ENCODE measurements at regions not wholly inside any gene's neighbourhood (a gene's known extent, or its start where the extent isn't known, plus 50 kb on each side); places are given as distances from the start of the nearest gene placed in this dataset.

- Mint-ChIP-seq H3K27ac (no peak overlapping the region), H3K27me3 (ENCODE audit: low read depth in 3 of 3) (peaks cover 0 to 4% (median 2%) of the 10 kb centered on the region in 3 donors), H3K4me1 (peaks cover 0 to 8% of the 10 kb centered on the region in 2 donors), H3K9me3 (peaks cover 0 to 5% (median 0%) of the 10 kb centered on the region in 6 donors), H3K4me3 (no peak overlapping the region), H3K36me3 (no peaks in the 10 kb centered on the region)
- no peak for DNase-seq
Measured at GRCh38 chr6:113635222-113635986, 221.7 kb upstream of the MARCKS start.

DNA sequence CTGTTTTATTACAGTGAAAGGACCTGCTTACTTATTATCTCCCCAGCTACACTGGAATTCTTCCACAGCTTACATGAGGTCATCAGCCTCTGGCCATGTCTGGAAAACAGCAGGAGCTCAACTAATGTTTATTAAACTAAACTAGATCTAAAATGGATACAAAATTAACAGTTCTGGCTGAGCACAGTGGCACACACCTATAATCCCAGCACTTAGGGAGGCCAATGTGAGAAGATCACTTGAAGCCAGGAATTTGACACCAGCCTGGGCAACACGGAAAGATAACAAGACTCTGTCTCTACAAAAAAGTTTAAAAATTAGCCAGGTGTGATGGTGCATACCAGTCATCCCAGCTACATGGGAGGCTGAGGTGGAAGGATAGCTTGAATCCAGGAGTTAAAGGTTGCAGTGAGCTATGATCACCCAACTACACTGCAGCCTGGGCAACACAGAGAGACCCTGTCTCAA is 220.8 kb upstream of the MARCKS start:
- Mint-ChIP-seq H3K36me3 (no peaks in the 10 kb centered on the region), H3K9me3 (peaks cover 0 to 5% (median 0%) of the 10 kb centered on the region in 6 donors), H3K4me1 (no peaks in the 10 kb centered on the region), H3K27me3 (ENCODE audit: low read depth in 3 of 3) (peaks cover 0 to 4% (median 0%) of the 10 kb centered on the region in 3 donors), H3K27ac (no peak overlapping the region), H3K4me3 (no peak overlapping the region)
- no peak for DNase-seq

GRCh38 chr6:113640051-113640450 is 217.1 kb upstream of the MARCKS start:
- Mint-ChIP-seq H3K4me1 (no peaks in the 10 kb centered on the region), H3K27me3 (ENCODE audit: low read depth in 3 of 3) (peaks cover 0 to 4% (median 0%) of the 10 kb centered on the region in 3 donors), H3K4me3 (no peak overlapping the region), H3K9me3 (peaks cover 0 to 7% (median 0%) of the 10 kb centered on the region in 6 donors), H3K36me3 (no peaks in the 10 kb centered on the region), H3K27ac (no peak overlapping the region)
- no peak for DNase-seq

GRCh38 chr6:113642001-113642713 is 215.0 kb upstream of the MARCKS start:
- Mint-ChIP-seq H3K27ac (no peak overlapping the region), H3K9me3 (peaks cover 0 to 7% (median 0%) of the 10 kb centered on the region in 6 donors)

GRCh38 chr6:113642714-113643406 is 214.3 kb upstream of the MARCKS start:
- no peaks in the 10 kb centered on the region for H3K36me3 Mint-ChIP-seq
- peaks cover 0 to 4% (median 1%) of the 10 kb centered on the region in 3 donors for H3K27me3 Mint-ChIP-seq (ENCODE audit: low read depth in 3 of 3)
- no peak for DNase-seq
- H3K4me1 Mint-ChIP-seq = no peaks in the 10 kb centered on the region
- H3K9me3 Mint-ChIP-seq = peaks cover 0 to 7% (median 1%) of the 10 kb centered on the region in 6 donors
- no peak overlapping the region for H3K27ac Mint-ChIP-seq
- H3K4me3 Mint-ChIP-seq = no peak overlapping the region

More at GRCh38 chr6:113642001-113642713, 215.0 kb upstream of the MARCKS start:
- no peak overlapping the region for H3K4me3 Mint-ChIP-seq
- no peaks in the 10 kb centered on the region for H3K4me1 Mint-ChIP-seq
- no peak for DNase-seq
- peaks cover 0 to 3% (median 2%) of the 10 kb centered on the region in 3 donors for H3K27me3 Mint-ChIP-seq (ENCODE audit: low read depth in 3 of 3)
- H3K36me3 Mint-ChIP-seq = no peaks in the 10 kb centered on the region

DNA sequence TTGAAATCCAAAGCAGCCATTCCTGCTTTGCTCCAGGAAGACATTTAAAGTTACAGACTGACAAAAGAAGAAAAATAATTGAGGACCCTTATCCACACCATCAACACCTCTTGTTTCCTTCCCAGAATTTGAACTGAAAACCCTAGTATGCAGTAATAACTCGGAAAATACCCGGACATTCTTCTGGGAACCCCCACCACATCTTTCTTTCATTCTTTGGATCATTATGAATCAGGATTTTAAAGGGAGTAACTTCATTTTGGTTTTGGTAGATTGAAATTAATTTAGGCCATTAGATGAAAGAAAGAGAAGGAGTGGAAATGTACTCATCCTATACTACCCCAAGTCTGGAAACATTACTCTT is 213.8 kb upstream of the MARCKS start:
- Mint-ChIP-seq H3K27ac (no peak overlapping the region), H3K9me3 (peaks cover 0 to 3% (median under 1%) of the 10 kb centered on the region in 6 donors)

GRCh38 chr6:113644861-113645575 is 212.1 kb upstream of the MARCKS start:
- no peaks in the 10 kb centered on the region for H3K36me3 Mint-ChIP-seq
- peaks cover 0 to 3% (median 2%) of the 10 kb centered on the region in 6 donors for H3K9me3 Mint-ChIP-seq
- no peak overlapping the region for H3K4me3 Mint-ChIP-seq
- no peak for DNase-seq
- H3K27ac Mint-ChIP-seq = no peak overlapping the region
- H3K27me3 Mint-ChIP-seq (ENCODE audit: low read depth in 3 of 3) = peaks cover 2 to 4% (median 2%) of the 10 kb centered on the region in 3 donors
- H3K4me1 Mint-ChIP-seq = no peaks in the 10 kb centered on the region

More for the DNA sequence above, 213.8 kb upstream of the MARCKS start:
- Mint-ChIP-seq H3K4me3 (no peak overlapping the region), H3K27me3 (ENCODE audit: low read depth in 3 of 3) (peaks cover 0 to 4% (median 0%) of the 10 kb centered on the region in 3 donors), H3K36me3 (no peaks in the 10 kb centered on the region), H3K4me1 (no peaks in the 10 kb centered on the region)
- no peak for DNase-seq

GRCh38 chr6:113645576-113645970 is 211.6 kb upstream of the MARCKS start:
- no peak overlapping the region for H3K27ac Mint-ChIP-seq
- peaks cover 2 to 4% (median 3%) of the 10 kb centered on the region in 3 donors for H3K27me3 Mint-ChIP-seq (ENCODE audit: low read depth in 3 of 3)
- DNase-seq = no peak
- H3K4me3 Mint-ChIP-seq = no peak overlapping the region
- peaks cover 0 to 4% (median 2%) of the 10 kb centered on the region in 6 donors for H3K9me3 Mint-ChIP-seq
- H3K36me3 Mint-ChIP-seq = no peaks in the 10 kb centered on the region
- H3K4me1 Mint-ChIP-seq = no peaks in the 10 kb centered on the region

DNA sequence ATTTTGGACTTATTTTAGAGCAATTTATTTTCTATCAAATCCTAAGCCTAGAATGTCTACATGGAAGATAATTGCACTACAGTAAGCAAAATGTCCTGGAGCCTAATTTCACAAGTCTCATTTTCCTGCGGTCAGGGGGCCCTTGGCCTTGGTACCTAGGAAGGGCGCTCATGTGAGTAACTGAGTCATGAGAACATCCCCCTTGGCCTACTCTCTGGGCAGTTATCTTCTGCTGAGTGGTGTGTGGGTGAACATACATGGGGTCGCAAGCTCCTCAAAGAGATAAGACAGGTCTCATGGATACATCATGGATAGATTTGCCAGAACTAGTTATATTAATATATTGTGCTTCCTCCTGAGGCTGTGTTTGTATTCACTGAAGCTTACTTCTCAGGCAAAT is 211.2 kb upstream of the MARCKS start:
- Mint-ChIP-seq H3K4me1 (no peaks in the 10 kb centered on the region), H3K9me3 (peaks cover 0 to 4% (median 2%) of the 10 kb centered on the region in 6 donors), H3K4me3 (no peak overlapping the region), H3K27me3 (ENCODE audit: low read depth in 3 of 3) (peaks cover 2 to 4% (median 3%) of the 10 kb centered on the region in 3 donors), H3K36me3 (no peaks in the 10 kb centered on the region), H3K27ac (no peak overlapping the region)
- DNase-seq = no peak

DNA sequence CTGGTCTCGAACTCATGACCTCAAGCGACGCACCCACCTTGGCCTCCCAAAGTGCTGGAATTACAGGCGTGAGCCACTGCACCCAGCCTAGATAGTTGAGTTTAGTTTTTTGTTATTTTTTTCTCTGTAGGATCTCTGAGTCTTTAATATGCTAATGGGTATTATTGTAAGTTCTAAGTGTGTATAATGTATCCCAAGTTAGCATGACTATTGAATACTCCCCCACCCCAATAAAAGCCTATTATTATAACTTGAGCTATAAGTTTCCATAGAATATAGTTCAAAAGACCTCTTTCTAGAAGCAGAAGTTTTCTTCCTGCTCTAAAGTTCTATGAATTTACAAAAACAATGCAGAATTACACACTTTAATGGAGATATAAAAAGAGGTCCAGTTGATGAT is 210.4 kb upstream of the MARCKS start:
- Mint-ChIP-seq H3K4me1 (no peaks in the 10 kb centered on the region), H3K27me3 (ENCODE audit: low read depth in 3 of 3) (peaks cover 2 to 4% (median 3%) of the 10 kb centered on the region in 3 donors), H3K4me3 (no peak overlapping the region), H3K9me3 (peaks cover 0 to 4% (median 1%) of the 10 kb centered on the region in 6 donors), H3K27ac (no peak overlapping the region), H3K36me3 (no peaks in the 10 kb centered on the region)
- DNase-seq = no peak

DNA sequence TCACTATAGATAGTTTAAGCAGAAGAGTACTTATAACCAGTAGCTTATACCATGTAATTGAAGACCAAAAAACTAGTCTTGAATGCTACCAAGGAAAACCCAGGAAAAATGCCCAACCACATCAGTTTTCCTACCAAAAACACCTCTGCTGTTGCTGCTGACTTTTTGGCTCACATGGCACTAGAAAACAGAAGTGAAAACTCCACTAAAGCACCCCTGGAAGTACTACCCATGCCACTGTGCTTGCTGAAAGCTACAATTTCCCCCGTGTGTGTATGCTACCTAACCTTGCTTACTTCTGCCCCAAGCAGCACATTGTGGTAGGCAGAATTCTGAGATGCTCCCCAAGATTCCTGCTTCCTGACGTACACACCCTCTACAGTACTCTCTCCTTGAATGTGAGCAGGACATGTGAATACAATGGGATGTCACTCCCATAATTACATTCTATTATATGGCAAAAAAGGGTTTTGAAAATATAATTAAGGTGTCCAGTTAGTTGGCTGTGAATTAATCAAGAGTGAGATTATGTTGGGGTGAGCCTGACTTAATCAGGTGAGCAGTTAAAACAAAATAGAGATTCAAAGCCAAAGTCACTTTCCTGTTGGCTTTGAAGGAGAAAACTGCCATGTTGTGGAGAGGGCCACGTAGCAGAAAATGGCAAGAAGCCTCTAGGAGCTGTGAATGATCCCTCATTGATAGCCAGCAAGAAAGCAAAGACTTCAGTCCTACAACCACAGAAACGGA is 209.8 kb upstream of the MARCKS start:
- peaks cover 0 to 4% (median 1%) of the 10 kb centered on the region in 6 donors for H3K9me3 Mint-ChIP-seq
- DNase-seq = no peak
- H3K4me1 Mint-ChIP-seq = no peaks in the 10 kb centered on the region
- no peaks in the 10 kb centered on the region for H3K36me3 Mint-ChIP-seq
- peaks cover 2 to 4% (median 3%) of the 10 kb centered on the region in 3 donors for H3K27me3 Mint-ChIP-seq (ENCODE audit: low read depth in 3 of 3)
- no peak overlapping the region for H3K27ac Mint-ChIP-seq
- no peak overlapping the region for H3K4me3 Mint-ChIP-seq

- Mint-ChIP-seq H3K27me3 (ENCODE audit: low read depth in 3 of 3) (peaks cover 2 to 4% (median 3%) of the 10 kb centered on the region in 3 donors), H3K9me3 (peaks cover 0 to 4% (median 1%) of the 10 kb centered on the region in 6 donors), H3K27ac (no peak overlapping the region), H3K4me3 (no peak overlapping the region), H3K4me1 (no peaks in the 10 kb centered on the region), H3K36me3 (no peaks in the 10 kb centered on the region)
- DNase-seq = no peak
Measured at GRCh38 chr6:113648698-113649097, 208.4 kb upstream of the MARCKS start.

DNA sequence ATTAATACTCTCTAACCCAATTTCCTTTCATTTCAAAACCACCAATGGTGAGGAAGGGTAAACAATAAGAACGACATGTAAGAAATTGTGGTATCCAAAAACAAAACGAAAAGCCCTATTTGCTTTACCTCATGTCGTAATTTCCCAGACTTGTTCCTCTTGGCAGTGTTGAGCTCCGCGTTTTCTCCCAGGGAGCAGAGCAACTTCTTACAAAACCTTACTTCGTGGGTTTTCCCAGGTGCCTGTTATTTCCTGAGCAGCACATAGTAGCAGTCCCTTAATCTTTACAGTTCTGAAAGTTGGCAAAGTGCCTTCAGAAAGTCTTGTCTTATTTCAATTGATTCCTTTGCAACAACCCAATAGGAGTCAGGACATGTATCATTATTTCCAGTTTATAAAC is 207.9 kb upstream of the MARCKS start:
- no peaks in the 10 kb centered on the region for H3K4me1 Mint-ChIP-seq
- H3K27ac Mint-ChIP-seq = no peak overlapping the region

More for the DNA sequence above, 207.9 kb upstream of the MARCKS start:
- peaks cover 0 to 4% (median 0%) of the 10 kb centered on the region in 6 donors for H3K9me3 Mint-ChIP-seq
- no peak for DNase-seq
- H3K4me3 Mint-ChIP-seq = no peak overlapping the region
- no peaks in the 10 kb centered on the region for H3K36me3 Mint-ChIP-seq
- peaks cover 2 to 4% (median 3%) of the 10 kb centered on the region in 3 donors for H3K27me3 Mint-ChIP-seq (ENCODE audit: low read depth in 3 of 3)

Measured in immature natural killer cell (primary cell).